NB4 (cell line): ENCODE measurements at regions not wholly inside any gene's neighbourhood (a gene's known extent, or its start where the extent isn't known, plus 50 kb on each side); places are given as distances from the start of the nearest gene placed in this dataset.

Source experiments
- DNase-seq: peaks from one replicate; pipeline ENCODE4 v3.0.0; 2010; ENCODE audit warnings: low read depth
- H3K4me3 ChIP-seq: one replicate; pipeline ENCODE4 v1.5.1; 2011; ENCODE audit warnings: mild to moderate bottlenecking, low read depth, low read length, moderate library complexity
- MYC ChIP-seq: IDR thresholded peaks from 2 replicates; pipeline ENCODE4 v1.6.1; 2011; ENCODE audit warnings: low read depth, low read length
- POLR2A ChIP-seq: IDR thresholded peaks from 2 replicates; pipeline ENCODE4 v1.6.1; 2011; ENCODE audit warnings: mild to moderate bottlenecking; ENCODE audit not compliant: insufficient read length; ENCODE audit errors: extremely low read depth
- TF ChIP-seq, protein P1 (sequence below): IDR thresholded peaks from one replicate; pipeline ENCODE4 v1.5.1; 2012; ENCODE audit warnings: low read depth, low read length
- TF ChIP-seq, protein P2 (sequence below): IDR thresholded peaks from 2 replicates; pipeline ENCODE4 v1.6.1; 2011; ENCODE audit warnings: low read depth, low read length

- TF ChIP-seq MYC: no peak
- TF ChIP-seq, protein P1, sequence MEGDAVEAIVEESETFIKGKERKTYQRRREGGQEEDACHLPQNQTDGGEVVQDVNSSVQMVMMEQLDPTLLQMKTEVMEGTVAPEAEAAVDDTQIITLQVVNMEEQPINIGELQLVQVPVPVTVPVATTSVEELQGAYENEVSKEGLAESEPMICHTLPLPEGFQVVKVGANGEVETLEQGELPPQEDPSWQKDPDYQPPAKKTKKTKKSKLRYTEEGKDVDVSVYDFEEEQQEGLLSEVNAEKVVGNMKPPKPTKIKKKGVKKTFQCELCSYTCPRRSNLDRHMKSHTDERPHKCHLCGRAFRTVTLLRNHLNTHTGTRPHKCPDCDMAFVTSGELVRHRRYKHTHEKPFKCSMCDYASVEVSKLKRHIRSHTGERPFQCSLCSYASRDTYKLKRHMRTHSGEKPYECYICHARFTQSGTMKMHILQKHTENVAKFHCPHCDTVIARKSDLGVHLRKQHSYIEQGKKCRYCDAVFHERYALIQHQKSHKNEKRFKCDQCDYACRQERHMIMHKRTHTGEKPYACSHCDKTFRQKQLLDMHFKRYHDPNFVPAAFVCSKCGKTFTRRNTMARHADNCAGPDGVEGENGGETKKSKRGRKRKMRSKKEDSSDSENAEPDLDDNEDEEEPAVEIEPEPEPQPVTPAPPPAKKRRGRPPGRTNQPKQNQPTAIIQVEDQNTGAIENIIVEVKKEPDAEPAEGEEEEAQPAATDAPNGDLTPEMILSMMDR: no peak
- TF ChIP-seq POLR2A: no peak
- TF ChIP-seq, protein P2, sequence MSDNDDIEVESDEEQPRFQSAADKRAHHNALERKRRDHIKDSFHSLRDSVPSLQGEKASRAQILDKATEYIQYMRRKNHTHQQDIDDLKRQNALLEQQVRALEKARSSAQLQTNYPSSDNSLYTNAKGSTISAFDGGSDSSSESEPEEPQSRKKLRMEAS: no peak
- no peak for DNase-seq
- no peak overlapping the region for H3K4me3 ChIP-seq
These were observed 225.6 kb downstream of the BLID start for GRCh38 chr11:121890377-121890776.

DNA sequence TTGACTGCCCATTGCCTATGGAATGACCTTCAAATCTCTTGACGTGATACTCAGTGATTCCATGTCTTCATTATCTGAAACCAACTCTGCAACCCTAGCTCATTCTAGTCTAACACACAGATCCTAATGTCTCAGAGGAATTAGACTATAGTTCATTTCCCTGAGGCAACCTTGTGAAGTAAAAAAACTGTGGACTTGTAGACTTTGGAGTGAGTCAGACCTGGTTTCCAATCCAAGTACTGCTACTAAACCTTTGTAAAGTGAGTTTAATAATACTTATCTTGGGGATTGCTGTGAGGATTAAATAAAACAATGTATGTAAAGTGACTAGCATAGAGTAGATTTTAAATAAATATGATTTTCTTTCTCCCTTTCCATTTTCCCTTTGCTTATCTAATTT, 226.1 kb downstream of the BLID start:
- TF ChIP-seq POLR2A: no peak
- TF ChIP-seq MYC: no peak
- TF ChIP-seq, protein P1: no peak
- TF ChIP-seq, protein P2: no peak
- H3K4me3 ChIP-seq: no peak overlapping the region
- no peak for DNase-seq

GRCh38 chr11:121889186-121889585, 226.8 kb downstream of the BLID start:
- DNase-seq: no peak
- TF ChIP-seq POLR2A: no peak
- H3K4me3 ChIP-seq: no peak overlapping the region

DNA sequence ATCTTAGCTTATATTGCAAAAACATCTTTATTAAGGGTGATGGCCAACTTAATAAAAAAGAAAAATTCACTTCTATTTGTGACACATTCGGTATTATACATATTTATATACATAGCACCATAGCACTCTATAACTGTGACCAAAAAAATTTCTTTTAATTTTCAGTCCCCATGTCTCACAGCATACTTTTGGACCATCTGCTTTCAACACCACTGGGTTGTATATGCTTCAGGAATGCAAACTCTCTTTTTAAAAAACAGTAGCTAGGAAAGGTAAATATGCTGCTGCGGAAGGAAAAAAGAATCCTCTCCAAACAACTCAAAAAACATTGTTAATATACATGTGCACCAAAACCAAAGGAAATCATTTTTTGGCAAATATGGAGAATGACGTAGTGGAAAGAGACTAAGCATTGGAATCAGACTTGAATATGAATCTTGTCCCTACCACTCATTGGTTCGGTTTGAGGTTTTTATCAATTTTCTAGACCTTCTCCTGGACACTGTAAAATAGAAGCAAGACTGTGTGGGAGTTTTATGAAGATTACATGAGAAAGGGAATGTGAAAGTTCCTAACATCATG, 227.9 kb downstream of the BLID start:
- H3K4me3 ChIP-seq: no peak overlapping the region
- TF ChIP-seq MYC (no peak), POLR2A (no peak)
- TF ChIP-seq, protein P1: no peak
- TF ChIP-seq, protein P2: no peak
- DNase-seq: no peak

DNA sequence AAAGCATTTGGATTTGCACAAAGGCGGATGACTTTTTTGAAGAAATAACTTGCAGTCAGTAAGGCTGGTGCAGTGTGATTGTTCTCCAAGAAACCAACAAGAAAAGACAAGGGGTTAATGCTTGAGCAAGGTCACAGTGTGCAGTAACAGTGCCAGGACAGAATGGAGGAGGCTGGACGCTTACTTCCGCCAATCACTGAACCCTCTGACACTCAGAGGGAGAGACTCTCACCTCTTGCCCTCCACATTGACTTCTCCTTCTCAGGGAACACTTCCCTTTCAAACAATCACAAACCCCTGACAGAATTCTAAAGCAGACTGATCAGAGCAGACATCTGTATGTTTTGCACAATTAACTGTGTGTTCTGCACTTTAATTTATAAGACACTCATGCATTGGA, 228.4 kb downstream of the BLID start:
- TF ChIP-seq, protein P1: no peak
- TF ChIP-seq, protein P2: no peak
- TF ChIP-seq MYC (no peak), POLR2A (no peak)
- no peak for DNase-seq
- no peak overlapping the region for H3K4me3 ChIP-seq

DNA sequence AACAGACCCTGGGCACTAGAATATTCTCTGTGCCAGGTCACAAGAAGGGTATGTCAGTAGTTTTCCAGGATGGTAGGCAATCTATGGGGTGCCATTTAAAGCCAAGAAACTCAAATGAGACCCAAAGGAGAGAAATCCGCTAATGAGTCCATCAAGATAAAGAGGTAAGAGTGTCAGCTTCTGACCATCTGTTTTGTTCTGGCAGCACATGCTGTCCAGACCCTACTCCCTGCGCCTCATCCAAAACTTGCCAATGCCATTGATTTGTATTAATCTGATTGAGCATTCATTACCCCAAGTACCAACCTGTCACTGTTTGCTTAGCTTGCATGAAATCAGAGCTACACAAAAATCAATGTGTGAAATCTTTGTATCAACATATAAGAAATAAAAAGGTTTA, 229.0 kb downstream of the BLID start:
- H3K4me3 ChIP-seq: no peak overlapping the region
- DNase-seq: no peak
- TF ChIP-seq, protein P2: no peak
- TF ChIP-seq MYC (no peak), POLR2A (no peak)
- TF ChIP-seq, protein P1: no peak
